ENCODE measurements at regions not wholly inside any gene's neighbourhood (a gene's known extent, or its start where the extent isn't known, plus 50 kb on each side); places are given as distances from the start of the nearest gene placed in this dataset.

DNA sequence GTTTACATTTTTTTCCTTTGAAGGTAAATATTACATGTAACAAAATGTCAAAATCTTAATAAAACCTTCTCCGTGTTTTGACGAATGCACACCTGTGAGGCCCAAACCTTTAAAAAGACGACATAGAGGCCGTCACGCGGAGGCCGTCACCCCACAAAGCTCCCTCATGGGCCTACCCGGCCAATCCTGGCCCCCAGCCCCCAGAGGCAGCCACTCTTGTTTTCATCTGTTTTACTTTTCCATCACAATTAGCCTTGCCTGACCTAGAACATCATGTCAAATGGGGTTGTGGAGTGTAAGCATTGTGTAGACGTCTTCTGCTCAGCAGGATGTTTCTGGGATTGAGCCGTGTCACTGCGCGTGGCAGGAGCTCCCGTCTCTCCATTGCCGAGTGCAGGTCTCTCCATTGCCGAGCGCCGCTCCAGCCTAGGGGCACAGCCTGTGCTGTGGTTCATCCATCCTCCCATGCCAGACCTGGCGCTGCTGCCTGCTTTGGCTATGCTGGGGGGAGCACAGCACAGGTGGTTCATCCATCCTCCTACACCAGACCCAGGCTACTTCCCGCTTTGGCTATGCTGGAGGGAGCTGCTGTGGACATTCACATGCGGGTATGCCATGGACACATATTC lies 52.2 kb upstream of the IRX4 start:
- H3K27ac ChIP-seq (ENCODE audit: low read length), result no peak overlapping the region
- no peak overlapping the region for H2AFZ ChIP-seq (ENCODE audit: low read length)
- no peak overlapping the region for H3K4me2 ChIP-seq (ENCODE audit: low read depth, low read length)
- H3K9me3 ChIP-seq (replicated peaks; ENCODE audit: insufficient read depth, low read length), result no peaks in the 10 kb centered on the region
- no peaks in the 10 kb centered on the region for H4K20me1 ChIP-seq (ENCODE audit: insufficient read depth, low read length)
- no peak for DNase-seq
- H3F3A ChIP-seq (ENCODE audit: insufficient read depth, low read length), result no peaks in the 10 kb centered on the region
- no peaks in the 10 kb centered on the region for H3K4me1 ChIP-seq (ENCODE audit: low read length)
- no peak for TF ChIP-seq EZH2 (optimal IDR thresholded peaks at IDR 0.05; ENCODE audit: low read depth, low read length)
- no peak for TF ChIP-seq EZH2phosphoT487 (IDR thresholded peaks at IDR 0.05; ENCODE audit: low read length)
- H3K9me2 ChIP-seq (replicated peaks; ENCODE audit: insufficient read depth, low read length), result no peaks in the 10 kb centered on the region
- no peak overlapping the region for H3K4me3 ChIP-seq (ENCODE audit: low read length)
- H3K9ac ChIP-seq (ENCODE audit: low read length), result no peak overlapping the region
- no peaks in the 10 kb centered on the region for H3K36me3 ChIP-seq (replicated peaks; ENCODE audit: insufficient read depth, low read length)
- peaks cover 43% of the 10 kb centered on the region for H3K27me3 ChIP-seq (replicated peaks; ENCODE audit: insufficient read depth, low read length)
- H3K79me2 ChIP-seq (ENCODE audit: low read length), result no peaks in the 10 kb centered on the region

DNA sequence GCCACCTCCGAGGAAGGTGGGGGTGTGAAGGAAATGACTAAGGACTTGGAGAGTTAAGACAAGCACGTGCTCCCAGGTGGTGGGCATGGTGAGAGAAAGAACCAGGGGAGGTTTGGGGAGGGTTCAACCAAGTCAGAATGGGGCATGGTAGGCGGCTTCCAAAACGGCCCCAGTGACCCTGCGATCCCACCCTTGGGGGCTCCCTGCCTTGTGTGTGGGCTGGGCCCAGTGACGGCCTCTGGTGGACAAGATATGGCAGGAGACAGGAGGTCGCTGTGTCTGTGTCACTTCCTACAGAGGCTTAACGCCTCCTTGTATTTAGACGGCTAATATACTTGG lies 51.3 kb upstream of the IRX4 start:
- Histone ChIP-seq H3K4me3 (ENCODE audit: low read length) (no peak overlapping the region), H3K4me1 (ENCODE audit: low read length) (no peaks in the 10 kb centered on the region), H3K79me2 (ENCODE audit: low read length) (no peaks in the 10 kb centered on the region), H3K9me3 (replicated peaks; ENCODE audit: insufficient read depth, low read length) (no peaks in the 10 kb centered on the region), H4K20me1 (ENCODE audit: insufficient read depth, low read length) (no peaks in the 10 kb centered on the region), H3K9ac (ENCODE audit: low read length) (no peak overlapping the region), H2AFZ (ENCODE audit: low read length) (no peak overlapping the region), H3K27me3 (replicated peaks; ENCODE audit: insufficient read depth, low read length) (peaks cover 43% of the 10 kb centered on the region), H3K9me2 (replicated peaks; ENCODE audit: insufficient read depth, low read length) (no peaks in the 10 kb centered on the region), H3K4me2 (ENCODE audit: low read depth, low read length) (no peak overlapping the region), H3F3A (ENCODE audit: insufficient read depth, low read length) (no peaks in the 10 kb centered on the region), H3K27ac (ENCODE audit: low read length) (no peak overlapping the region), H3K36me3 (replicated peaks; ENCODE audit: insufficient read depth, low read length) (no peaks in the 10 kb centered on the region)
- no peak for DNase-seq
- TF ChIP-seq EZH2 (optimal IDR thresholded peaks at IDR 0.05; ENCODE audit: low read depth, low read length) (no peak), EZH2phosphoT487 (IDR thresholded peaks at IDR 0.05; ENCODE audit: low read length) (no peak)
- TF ChIP-seq, protein P1, sequence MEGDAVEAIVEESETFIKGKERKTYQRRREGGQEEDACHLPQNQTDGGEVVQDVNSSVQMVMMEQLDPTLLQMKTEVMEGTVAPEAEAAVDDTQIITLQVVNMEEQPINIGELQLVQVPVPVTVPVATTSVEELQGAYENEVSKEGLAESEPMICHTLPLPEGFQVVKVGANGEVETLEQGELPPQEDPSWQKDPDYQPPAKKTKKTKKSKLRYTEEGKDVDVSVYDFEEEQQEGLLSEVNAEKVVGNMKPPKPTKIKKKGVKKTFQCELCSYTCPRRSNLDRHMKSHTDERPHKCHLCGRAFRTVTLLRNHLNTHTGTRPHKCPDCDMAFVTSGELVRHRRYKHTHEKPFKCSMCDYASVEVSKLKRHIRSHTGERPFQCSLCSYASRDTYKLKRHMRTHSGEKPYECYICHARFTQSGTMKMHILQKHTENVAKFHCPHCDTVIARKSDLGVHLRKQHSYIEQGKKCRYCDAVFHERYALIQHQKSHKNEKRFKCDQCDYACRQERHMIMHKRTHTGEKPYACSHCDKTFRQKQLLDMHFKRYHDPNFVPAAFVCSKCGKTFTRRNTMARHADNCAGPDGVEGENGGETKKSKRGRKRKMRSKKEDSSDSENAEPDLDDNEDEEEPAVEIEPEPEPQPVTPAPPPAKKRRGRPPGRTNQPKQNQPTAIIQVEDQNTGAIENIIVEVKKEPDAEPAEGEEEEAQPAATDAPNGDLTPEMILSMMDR (IDR thresholded peaks at IDR 0.05; ENCODE audit: low read length), result no peak

DNA sequence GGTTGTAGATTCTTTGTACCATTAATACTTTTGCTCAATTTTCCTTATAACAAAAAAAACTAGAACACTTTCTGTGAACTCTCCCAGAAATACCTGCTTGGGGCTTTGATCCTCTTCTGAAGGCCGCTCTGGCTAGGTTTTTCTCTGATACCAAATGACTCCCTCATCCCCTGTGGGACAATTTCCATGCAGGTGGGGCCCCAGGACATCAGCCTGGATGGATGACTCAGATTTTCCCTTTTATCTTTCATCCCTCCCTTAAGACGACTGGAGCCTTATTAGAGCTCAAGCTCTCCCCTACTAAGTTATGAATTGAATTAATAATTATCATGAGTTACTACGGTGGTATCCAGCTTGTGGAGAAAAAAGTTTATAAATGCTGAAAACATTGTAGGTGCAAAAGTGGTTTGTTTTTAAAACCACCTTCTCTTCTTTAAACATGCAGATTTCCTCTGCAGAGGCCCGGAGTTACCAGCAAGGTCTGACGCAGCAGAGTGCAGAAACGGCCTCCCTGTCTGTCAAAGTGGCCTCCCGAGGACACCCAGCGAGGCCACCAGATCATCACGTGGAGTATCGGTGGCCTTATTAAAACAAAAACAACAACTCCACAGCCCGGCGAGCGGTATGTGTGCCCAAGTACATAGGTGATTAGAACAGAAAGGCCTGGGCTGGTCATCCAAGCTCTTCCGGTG lies 50.8 kb upstream of the IRX4 start:
- H3K9me2 ChIP-seq (replicated peaks; ENCODE audit: insufficient read depth, low read length), result no peaks in the 10 kb centered on the region
- no peaks in the 10 kb centered on the region for H3K36me3 ChIP-seq (replicated peaks; ENCODE audit: insufficient read depth, low read length)
- no peak overlapping the region for H3K27ac ChIP-seq (ENCODE audit: low read length)
- no peak for TF ChIP-seq EZH2 (optimal IDR thresholded peaks at IDR 0.05; ENCODE audit: low read depth, low read length)
- TF ChIP-seq, protein P1 (IDR thresholded peaks at IDR 0.05; ENCODE audit: low read length), result no peak
- TF ChIP-seq EZH2phosphoT487 (IDR thresholded peaks at IDR 0.05; ENCODE audit: low read length), result no peak
- peaks cover 43% of the 10 kb centered on the region for H3K27me3 ChIP-seq (replicated peaks; ENCODE audit: insufficient read depth, low read length)
- H3K9me3 ChIP-seq (replicated peaks; ENCODE audit: insufficient read depth, low read length), result no peaks in the 10 kb centered on the region
- H3K4me2 ChIP-seq (ENCODE audit: low read depth, low read length), result no peak overlapping the region
- no peak overlapping the region for H3K4me3 ChIP-seq (ENCODE audit: low read length)
- no peak overlapping the region for H3K9ac ChIP-seq (ENCODE audit: low read length)
- no peaks in the 10 kb centered on the region for H3F3A ChIP-seq (ENCODE audit: insufficient read depth, low read length)
- H4K20me1 ChIP-seq (ENCODE audit: insufficient read depth, low read length), result no peaks in the 10 kb centered on the region
- H3K79me2 ChIP-seq (ENCODE audit: low read length), result no peaks in the 10 kb centered on the region
- no peak for DNase-seq
- H3K4me1 ChIP-seq (ENCODE audit: low read length), result no peaks in the 10 kb centered on the region
- H2AFZ ChIP-seq (ENCODE audit: low read length), result no peak overlapping the region
